ENCODE measurements at regions not wholly inside any gene's neighbourhood (a gene's known extent, or its start where the extent isn't known, plus 50 kb on each side); places are given as distances from the start of the nearest gene placed in this dataset.
"Not testable (repeated sequence)": the region's sequence is repeated elsewhere in the genome, so short reads cannot be mapped to it uniquely, and the experiment has no call there.

DNA sequence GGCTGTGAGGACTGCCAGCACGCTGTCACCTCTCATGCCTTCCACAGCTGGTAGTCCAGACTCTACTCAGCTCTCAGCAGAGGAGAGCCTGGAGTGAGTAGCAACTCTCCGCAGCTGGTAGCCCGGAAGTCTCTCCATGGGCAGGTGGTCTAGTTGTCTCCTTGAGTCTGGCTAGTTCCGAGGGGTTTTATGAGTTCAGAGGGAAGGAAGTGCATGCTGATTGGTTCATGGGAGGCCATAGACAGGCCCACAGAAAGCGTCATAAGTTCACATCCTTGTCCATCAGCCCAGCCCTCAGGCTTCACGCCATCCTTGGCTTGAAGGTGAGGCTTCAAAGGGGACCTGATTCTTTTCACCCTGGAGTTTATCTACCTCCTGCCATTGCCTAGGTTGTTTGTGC lies 2662.4 kb upstream of the PCDH20 start:
- H3K9me2 ChIP-seq (replicated peaks; ENCODE audit: low read depth, low read length): no peaks in the 10 kb centered on the region
- no peaks in the 10 kb centered on the region for H4K20me1 ChIP-seq (ENCODE audit: insufficient read depth, low read length, poor library complexity, severe bottlenecking)
- H3K79me2 ChIP-seq (ENCODE audit: insufficient read depth, low read length): no peaks in the 10 kb centered on the region
- no peak for TF ChIP-seq EZH2phosphoT487 (IDR thresholded peaks at IDR 0.05; ENCODE audit: borderline replicate concordance)
- TF ChIP-seq, protein P1, sequence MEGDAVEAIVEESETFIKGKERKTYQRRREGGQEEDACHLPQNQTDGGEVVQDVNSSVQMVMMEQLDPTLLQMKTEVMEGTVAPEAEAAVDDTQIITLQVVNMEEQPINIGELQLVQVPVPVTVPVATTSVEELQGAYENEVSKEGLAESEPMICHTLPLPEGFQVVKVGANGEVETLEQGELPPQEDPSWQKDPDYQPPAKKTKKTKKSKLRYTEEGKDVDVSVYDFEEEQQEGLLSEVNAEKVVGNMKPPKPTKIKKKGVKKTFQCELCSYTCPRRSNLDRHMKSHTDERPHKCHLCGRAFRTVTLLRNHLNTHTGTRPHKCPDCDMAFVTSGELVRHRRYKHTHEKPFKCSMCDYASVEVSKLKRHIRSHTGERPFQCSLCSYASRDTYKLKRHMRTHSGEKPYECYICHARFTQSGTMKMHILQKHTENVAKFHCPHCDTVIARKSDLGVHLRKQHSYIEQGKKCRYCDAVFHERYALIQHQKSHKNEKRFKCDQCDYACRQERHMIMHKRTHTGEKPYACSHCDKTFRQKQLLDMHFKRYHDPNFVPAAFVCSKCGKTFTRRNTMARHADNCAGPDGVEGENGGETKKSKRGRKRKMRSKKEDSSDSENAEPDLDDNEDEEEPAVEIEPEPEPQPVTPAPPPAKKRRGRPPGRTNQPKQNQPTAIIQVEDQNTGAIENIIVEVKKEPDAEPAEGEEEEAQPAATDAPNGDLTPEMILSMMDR (conservative IDR thresholded peaks at IDR 0.05; ENCODE audit: low read length): no peak
- H3F3A ChIP-seq (ENCODE audit: low read depth): no peaks in the 10 kb centered on the region
- no peaks in the 10 kb centered on the region for H3K36me3 ChIP-seq (ENCODE audit: insufficient read depth, low read length)
- H3K4me3 ChIP-seq (ENCODE audit: low read length, poor library complexity, severe bottlenecking): no peak overlapping the region
- H3K27me3 ChIP-seq (ENCODE audit: insufficient read depth, low read length, poor library complexity, severe bottlenecking): no peaks in the 10 kb centered on the region
- H2AFZ ChIP-seq (ENCODE audit: low read length): no peak overlapping the region
- H3K4me1 ChIP-seq (ENCODE audit: insufficient read depth, low read length, poor library complexity, severe bottlenecking): no peaks in the 10 kb centered on the region
- peaks cover 8% of the 10 kb centered on the region; the same call in 1 of the 2 replicates for H3K9me3 ChIP-seq (ENCODE audit: insufficient read depth, low read depth, low read length)
- no peak overlapping the region for H3K4me2 ChIP-seq (ENCODE audit: low read depth, low read length, poor library complexity, severe bottlenecking)
- no peak overlapping the region for H3K9ac ChIP-seq (ENCODE audit: low read depth, low read length, poor library complexity, severe bottlenecking)

DNA sequence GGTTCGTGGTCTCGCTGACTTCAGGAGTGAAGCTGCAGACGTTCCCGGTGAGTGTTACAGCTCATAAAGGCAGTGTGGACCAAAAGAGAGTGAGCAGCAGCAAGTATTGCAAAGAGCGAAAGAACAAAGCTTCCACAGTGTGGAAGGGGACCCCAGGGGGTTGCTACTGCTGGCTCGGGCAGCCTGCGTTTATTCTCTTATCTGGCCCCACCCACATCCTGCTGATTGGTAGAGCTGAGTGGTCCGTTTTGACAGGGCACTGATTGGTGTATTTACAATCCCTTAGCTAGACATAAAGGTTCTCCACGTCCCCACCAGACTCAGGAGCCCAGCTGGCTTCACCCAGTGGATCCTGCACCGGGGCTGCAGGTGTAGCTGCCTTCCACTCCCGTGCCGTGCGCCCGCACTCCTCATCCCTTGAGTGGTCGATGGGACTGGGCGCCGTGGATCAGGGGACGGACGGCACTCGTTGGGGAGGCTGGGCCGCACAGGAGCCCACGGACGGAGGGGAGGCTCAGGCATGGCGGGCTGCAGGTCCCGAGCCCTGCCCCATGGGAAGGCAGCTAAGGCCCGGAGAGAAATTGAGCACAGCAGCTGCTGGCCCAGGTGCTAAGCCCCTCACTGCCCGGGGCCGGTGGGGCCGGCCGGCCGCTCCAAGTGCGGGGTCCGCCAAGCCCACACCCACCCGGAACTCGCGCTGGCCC lies 2661.6 kb upstream of the PCDH20 start:
- not testable (repeated sequence) for H3F3A ChIP-seq (ENCODE audit: low read depth); H3K9ac ChIP-seq (ENCODE audit: low read depth, low read length, poor library complexity, severe bottlenecking); H3K4me3 ChIP-seq (ENCODE audit: low read length, poor library complexity, severe bottlenecking); H3K9me2 ChIP-seq (replicated peaks; ENCODE audit: low read depth, low read length); H3K36me3 ChIP-seq (ENCODE audit: insufficient read depth, low read length); H3K4me2 ChIP-seq (ENCODE audit: low read depth, low read length, poor library complexity, severe bottlenecking); H4K20me1 ChIP-seq (ENCODE audit: insufficient read depth, low read length, poor library complexity, severe bottlenecking); H3K9me3 ChIP-seq (ENCODE audit: insufficient read depth, low read depth, low read length); H3K79me2 ChIP-seq (ENCODE audit: insufficient read depth, low read length); H3K27me3 ChIP-seq (ENCODE audit: insufficient read depth, low read length, poor library complexity, severe bottlenecking); H2AFZ ChIP-seq (ENCODE audit: low read length); H3K4me1 ChIP-seq (ENCODE audit: insufficient read depth, low read length, poor library complexity, severe bottlenecking)

DNA sequence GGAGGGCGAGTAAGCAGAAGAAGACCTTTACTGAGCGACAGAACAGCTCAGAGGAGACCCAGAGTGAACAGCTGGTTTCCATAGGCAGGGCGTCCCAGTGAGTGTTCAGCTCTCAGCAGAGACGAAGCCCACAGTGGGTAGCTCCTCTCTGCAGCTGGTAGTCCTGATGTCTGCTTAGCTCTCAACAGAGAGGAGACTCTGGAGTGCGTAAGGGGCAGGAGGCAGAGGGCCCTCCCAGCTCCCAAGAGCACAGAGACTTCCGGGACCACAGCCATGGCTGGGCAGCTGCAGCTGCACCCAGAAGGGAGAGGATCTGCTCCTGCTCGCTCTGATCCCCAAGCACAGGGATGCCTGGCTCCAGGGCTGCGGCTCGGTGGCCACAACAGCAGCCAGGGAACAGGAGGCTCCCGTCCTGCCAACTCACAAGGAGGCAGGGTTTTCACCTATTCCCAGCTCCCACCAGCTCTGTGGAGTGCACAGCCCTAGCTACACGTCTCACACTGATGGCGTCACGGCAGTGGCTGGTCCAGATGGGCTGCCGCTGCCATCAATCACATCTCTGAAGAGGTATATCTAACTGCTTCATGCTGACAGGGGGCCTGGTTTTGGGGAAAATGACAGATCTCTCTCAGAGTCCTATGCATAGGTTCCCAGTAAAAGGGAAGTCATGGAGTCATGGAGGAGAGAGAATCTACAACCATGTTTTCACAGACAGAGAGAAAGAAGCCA lies 2660.1 kb upstream of the PCDH20 start:
- H3K27me3 ChIP-seq (ENCODE audit: insufficient read depth, low read length, poor library complexity, severe bottlenecking): no peaks in the 10 kb centered on the region
- H3K9ac ChIP-seq (ENCODE audit: low read depth, low read length, poor library complexity, severe bottlenecking): no peak overlapping the region
- H3K4me3 ChIP-seq (ENCODE audit: low read length, poor library complexity, severe bottlenecking): no peak overlapping the region
- no peaks in the 10 kb centered on the region for H3F3A ChIP-seq (ENCODE audit: low read depth)
- H3K4me1 ChIP-seq (ENCODE audit: insufficient read depth, low read length, poor library complexity, severe bottlenecking): peaks cover 2% of the 10 kb centered on the region
- no peaks in the 10 kb centered on the region for H3K9me2 ChIP-seq (replicated peaks; ENCODE audit: low read depth, low read length)
- H3K36me3 ChIP-seq (ENCODE audit: insufficient read depth, low read length): no peaks in the 10 kb centered on the region
- no peak overlapping the region for H2AFZ ChIP-seq (ENCODE audit: low read length)
- H3K79me2 ChIP-seq (ENCODE audit: insufficient read depth, low read length): no peaks in the 10 kb centered on the region
- peaks cover 4% of the 10 kb centered on the region; the same call in 1 of the 2 replicates for H3K9me3 ChIP-seq (ENCODE audit: insufficient read depth, low read depth, low read length)
- no peak for TF ChIP-seq EZH2phosphoT487 (IDR thresholded peaks at IDR 0.05; ENCODE audit: borderline replicate concordance)
- TF ChIP-seq, protein P1 (conservative IDR thresholded peaks at IDR 0.05; ENCODE audit: low read length): no peak
- H4K20me1 ChIP-seq (ENCODE audit: insufficient read depth, low read length, poor library complexity, severe bottlenecking): no peaks in the 10 kb centered on the region
- H3K4me2 ChIP-seq (ENCODE audit: low read depth, low read length, poor library complexity, severe bottlenecking): no peak overlapping the region

Measured in Loucy (cell line).